ENCODE measurements at regions not wholly inside any gene's neighbourhood (a gene's known extent, or its start where the extent isn't known, plus 50 kb on each side); places are given as distances from the start of the nearest gene placed in this dataset.

DNA sequence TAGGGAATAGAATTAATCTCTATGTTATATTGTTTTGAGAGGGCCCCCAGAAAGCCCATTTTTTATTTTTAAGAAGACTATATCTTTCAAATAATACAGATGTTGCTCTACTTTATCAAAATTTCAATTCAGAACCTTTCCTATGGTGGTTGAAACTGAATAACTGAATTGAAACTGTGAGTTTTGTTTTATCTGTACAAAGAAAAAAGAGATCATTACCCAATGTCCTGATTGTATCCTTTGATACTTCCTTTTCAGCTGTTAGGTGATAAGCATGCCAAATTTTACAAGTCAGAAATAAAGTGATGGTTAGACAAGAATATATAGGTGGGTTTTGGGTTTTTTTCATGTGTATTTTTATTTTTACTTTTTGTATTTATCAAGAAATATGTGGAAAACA is 1293.1 kb upstream of the USP15 start:
- no peaks in the 10 kb centered on the region for H3K36me3 Mint-ChIP-seq (ENCODE audit: low read depth)
- H3K27ac Mint-ChIP-seq: no peak overlapping the region
- peaks cover 4% of the 10 kb centered on the region for H3K27me3 Mint-ChIP-seq (ENCODE audit: low read depth, poor library complexity)
- no peaks in the 10 kb centered on the region for H3K4me1 Mint-ChIP-seq
- no peak overlapping the region for H3K4me3 Mint-ChIP-seq
- no peak for DNase-seq
- no peaks in the 10 kb centered on the region for H3K9me3 Mint-ChIP-seq
- TF ChIP-seq, protein P1, sequence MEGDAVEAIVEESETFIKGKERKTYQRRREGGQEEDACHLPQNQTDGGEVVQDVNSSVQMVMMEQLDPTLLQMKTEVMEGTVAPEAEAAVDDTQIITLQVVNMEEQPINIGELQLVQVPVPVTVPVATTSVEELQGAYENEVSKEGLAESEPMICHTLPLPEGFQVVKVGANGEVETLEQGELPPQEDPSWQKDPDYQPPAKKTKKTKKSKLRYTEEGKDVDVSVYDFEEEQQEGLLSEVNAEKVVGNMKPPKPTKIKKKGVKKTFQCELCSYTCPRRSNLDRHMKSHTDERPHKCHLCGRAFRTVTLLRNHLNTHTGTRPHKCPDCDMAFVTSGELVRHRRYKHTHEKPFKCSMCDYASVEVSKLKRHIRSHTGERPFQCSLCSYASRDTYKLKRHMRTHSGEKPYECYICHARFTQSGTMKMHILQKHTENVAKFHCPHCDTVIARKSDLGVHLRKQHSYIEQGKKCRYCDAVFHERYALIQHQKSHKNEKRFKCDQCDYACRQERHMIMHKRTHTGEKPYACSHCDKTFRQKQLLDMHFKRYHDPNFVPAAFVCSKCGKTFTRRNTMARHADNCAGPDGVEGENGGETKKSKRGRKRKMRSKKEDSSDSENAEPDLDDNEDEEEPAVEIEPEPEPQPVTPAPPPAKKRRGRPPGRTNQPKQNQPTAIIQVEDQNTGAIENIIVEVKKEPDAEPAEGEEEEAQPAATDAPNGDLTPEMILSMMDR (IDR thresholded peaks at IDR 0.05): no peak

DNA sequence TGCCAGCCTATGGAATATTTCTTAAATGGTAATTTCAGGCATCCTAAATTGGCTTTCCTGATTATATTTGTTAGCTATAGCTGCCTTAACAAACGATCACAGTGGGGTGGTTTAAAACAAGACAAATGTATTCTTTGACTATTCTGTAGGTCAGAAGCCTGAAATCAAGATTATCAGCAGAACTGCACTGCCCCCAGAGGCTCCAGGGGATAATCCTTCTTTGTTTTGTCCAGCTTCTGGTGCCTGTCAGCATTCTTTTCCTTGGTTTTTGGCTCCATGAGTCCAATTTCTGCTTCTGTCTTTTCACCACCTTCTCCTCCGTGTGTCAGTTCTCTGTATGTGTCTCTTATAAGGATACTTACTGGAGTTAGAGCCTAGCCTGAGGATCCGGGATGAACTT is 1282.2 kb upstream of the USP15 start:
- peak; percentile 4 for DNase-seq
- Mint-ChIP-seq H3K36me3 (ENCODE audit: low read depth) (no peaks in the 10 kb centered on the region), H3K4me3 (no peak overlapping the region), H3K4me1 (no peaks in the 10 kb centered on the region), H3K27me3 (ENCODE audit: low read depth, poor library complexity) (peaks cover 3% of the 10 kb centered on the region), H3K27ac (no peak overlapping the region), H3K9me3 (no peaks in the 10 kb centered on the region)
- TF ChIP-seq, protein P1 (IDR thresholded peaks at IDR 0.05): peak; percentile 19

DNA sequence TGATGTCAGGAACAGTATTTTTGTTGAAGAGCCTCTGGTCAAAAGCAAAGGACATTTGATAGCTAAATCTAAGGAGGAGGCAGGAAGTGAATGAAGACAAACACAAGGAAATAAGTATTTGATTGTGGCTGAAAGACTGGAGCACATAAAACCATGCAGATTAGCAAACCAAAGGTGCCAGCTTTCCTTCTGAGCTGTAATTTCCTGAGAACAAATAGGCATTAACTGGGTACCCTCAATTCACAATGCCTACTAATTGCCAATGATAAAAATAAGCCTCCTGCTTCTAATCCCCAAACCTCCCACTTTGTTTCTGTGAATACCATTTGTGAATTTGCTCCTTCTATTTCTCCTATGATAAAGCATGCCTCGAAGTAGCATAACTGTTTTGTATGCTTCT is 1279.6 kb upstream of the USP15 start:
- TF ChIP-seq, protein P1 (IDR thresholded peaks at IDR 0.05): no peak
- Mint-ChIP-seq H3K27me3 (ENCODE audit: low read depth, poor library complexity) (no peaks in the 10 kb centered on the region), H3K4me3 (no peak overlapping the region), H3K36me3 (ENCODE audit: low read depth) (no peaks in the 10 kb centered on the region), H3K9me3 (no peaks in the 10 kb centered on the region), H3K27ac (no peak overlapping the region), H3K4me1 (no peaks in the 10 kb centered on the region)
- no peak for DNase-seq

- no peak for DNase-seq
- TF ChIP-seq, protein P1 (IDR thresholded peaks at IDR 0.05): no peak
- Mint-ChIP-seq H3K4me1 (no peaks in the 10 kb centered on the region), H3K9me3 (no peaks in the 10 kb centered on the region), H3K36me3 (ENCODE audit: low read depth) (no peaks in the 10 kb centered on the region), H3K27ac (no peak overlapping the region), H3K4me3 (no peak overlapping the region), H3K27me3 (ENCODE audit: low read depth, poor library complexity) (no peaks in the 10 kb centered on the region)
These were observed 1278.7 kb upstream of the USP15 start for GRCh38 chr12:60981473-60981872.

DNA sequence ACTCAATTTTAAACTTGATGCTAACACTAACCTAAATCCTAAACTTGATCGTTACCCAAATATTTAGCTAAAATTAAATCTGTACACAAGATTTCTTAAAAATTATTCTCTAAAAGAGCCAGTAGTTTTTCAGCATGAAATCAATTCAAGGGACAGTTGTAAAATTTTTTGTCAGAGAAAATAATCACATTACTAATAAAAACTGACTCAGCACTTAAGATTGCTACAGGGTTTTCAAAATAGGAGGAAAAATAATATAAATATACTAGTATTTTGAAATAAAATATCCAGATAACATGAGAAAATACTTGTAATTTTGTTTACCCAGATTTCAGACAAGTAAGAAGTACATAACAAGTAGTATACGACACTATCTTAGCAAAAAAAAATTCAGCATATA is 1268.1 kb upstream of the USP15 start:
- Mint-ChIP-seq H3K27me3 (ENCODE audit: low read depth, poor library complexity) (peaks cover 2% of the 10 kb centered on the region), H3K27ac (no peak overlapping the region), H3K9me3 (no peaks in the 10 kb centered on the region), H3K36me3 (ENCODE audit: low read depth) (no peaks in the 10 kb centered on the region), H3K4me3 (no peak overlapping the region), H3K4me1 (no peaks in the 10 kb centered on the region)
- TF ChIP-seq, protein P1 (IDR thresholded peaks at IDR 0.05): no peak
- no peak for DNase-seq

GRCh38 chr12:60995256-60995825 is 1264.9 kb upstream of the USP15 start:
- H3K4me1 Mint-ChIP-seq: peaks cover 5% of the 10 kb centered on the region
- no peaks in the 10 kb centered on the region for H3K36me3 Mint-ChIP-seq (ENCODE audit: low read depth)
- TF ChIP-seq, protein P1 (IDR thresholded peaks at IDR 0.05): no peak
- no peak for DNase-seq
- peaks cover 2% of the 10 kb centered on the region for H3K27me3 Mint-ChIP-seq (ENCODE audit: low read depth, poor library complexity)
- H3K9me3 Mint-ChIP-seq: peaks cover 5% of the 10 kb centered on the region
- no peak overlapping the region for H3K4me3 Mint-ChIP-seq
- H3K27ac Mint-ChIP-seq: no peak overlapping the region

Data from nephron progenitor cell (in vitro differentiated cells).